ENCODE measurements at regions not wholly inside any gene's neighbourhood (a gene's known extent, or its start where the extent isn't known, plus 50 kb on each side); places are given as distances from the start of the nearest gene placed in this dataset.

- DNase-seq (ENCODE audit: low read depth in 2 of 2) = peak in 1 of 2 donors; percentile 90
- no peak for TF ChIP-seq CTCF (IDR thresholded peaks at IDR 0.05; ENCODE audit: low read depth, low read length)
- no peak overlapping the region for H3K4me3 ChIP-seq (replicated peaks in 1 of 2; ENCODE audit: low read depth in 2 of 2, low read length in 2 of 2)
Observed at GRCh38 chr11:93084727-93085505, 112.9 kb downstream of the SLC36A4 start.

GRCh38 chr11:93089474-93090102 lies 108.2 kb downstream of the SLC36A4 start:
- H3K4me3 ChIP-seq (replicated peaks in 1 of 2; ENCODE audit: low read depth in 2 of 2, low read length in 2 of 2) = no peak overlapping the region
- peak; percentile 61 to 81 for DNase-seq (ENCODE audit: low read depth in 2 of 2)
- peak; percentile 74 for TF ChIP-seq CTCF (IDR thresholded peaks at IDR 0.05; ENCODE audit: low read depth, low read length)

Measured in cardiac fibroblast (primary cell).